ENCODE measurements at regions not wholly inside any gene's neighbourhood (a gene's known extent, or its start where the extent isn't known, plus 50 kb on each side); places are given as distances from the start of the nearest gene placed in this dataset.

- 53% methylated on average over 6 of the region's 6 CpGs for WGBS
- Histone ChIP-seq H3K4me1 (ENCODE audit: control insufficient read depth, insufficient read depth, low read length) (no peaks in the 10 kb centered on the region), H3K27me3 (ENCODE audit: control insufficient read depth, insufficient read depth) (peaks cover 2% of the 10 kb centered on the region), H3K4me3 (ENCODE audit: low read length) (no peak overlapping the region), H3K27ac (ENCODE audit: low read length) (no peak overlapping the region), H3K9me3 (ENCODE audit: control insufficient read depth, low read length) (no peaks in the 10 kb centered on the region)
- intact Hi-C loops (cut with DNase I) = no loop called here
- ATAC-seq (no peak), DNase-seq (no peak)
Measured at GRCh38 chr9:82598241-82599039, 464.5 kb downstream of the RASEF start.

- intact Hi-C loops (cut with DNase I) = no loop called here
- no peaks in the 10 kb centered on the region for H3K4me1 ChIP-seq (ENCODE audit: control insufficient read depth, insufficient read depth, low read length)
- WGBS = 63% methylated on average over 2 of the region's 2 CpGs
- ATAC-seq = no peak
- H3K9me3 ChIP-seq (ENCODE audit: control insufficient read depth, low read length) = no peaks in the 10 kb centered on the region
- no peak overlapping the region for H3K4me3 ChIP-seq (ENCODE audit: low read length)
- peaks cover 2% of the 10 kb centered on the region for H3K27me3 ChIP-seq (ENCODE audit: control insufficient read depth, insufficient read depth)
- no peak overlapping the region for H3K27ac ChIP-seq (ENCODE audit: low read length)
- no peak for DNase-seq
Measured at GRCh38 chr9:82599336-82599949, 463.5 kb downstream of the RASEF start.

GRCh38 chr9:82600536-82601292, 462.2 kb downstream of the RASEF start:
- WGBS = 55% methylated on average over 10 of the region's 10 CpGs
- ATAC-seq (no peak), DNase-seq (no peak)
- Histone ChIP-seq H3K27me3 (ENCODE audit: control insufficient read depth, insufficient read depth) (peaks cover 2% of the 10 kb centered on the region), H3K27ac (ENCODE audit: low read length) (no peak overlapping the region), H3K4me1 (ENCODE audit: control insufficient read depth, insufficient read depth, low read length) (no peaks in the 10 kb centered on the region), H3K4me3 (ENCODE audit: low read length) (no peak overlapping the region), H3K9me3 (ENCODE audit: control insufficient read depth, low read length) (no peaks in the 10 kb centered on the region)
- intact Hi-C loops (cut with DNase I) = loop anchor here in 3 of 4 donors (5.0 to 10.0 kb wide), 2 partner anchors 63 to 66 kb away; no protein-coding TSS in a partner anchor

- 35% methylated on average over 2 of the region's 2 CpGs for WGBS
- Histone ChIP-seq H3K27me3 (ENCODE audit: control insufficient read depth, insufficient read depth) (peaks cover 2% of the 10 kb centered on the region), H3K4me3 (ENCODE audit: low read length) (no peak overlapping the region), H3K4me1 (ENCODE audit: control insufficient read depth, insufficient read depth, low read length) (no peaks in the 10 kb centered on the region), H3K27ac (ENCODE audit: low read length) (no peak overlapping the region), H3K9me3 (ENCODE audit: control insufficient read depth, low read length) (no peaks in the 10 kb centered on the region)
- DNase-seq (no peak), ATAC-seq (no peak)
- intact Hi-C loops (cut with DNase I) = loop anchor here in 3 of 4 donors (5.0 to 10.0 kb wide), 2 partner anchors 64 to 67 kb away; no protein-coding TSS in a partner anchor
Measured at GRCh38 chr9:82601293-82601771, 461.6 kb downstream of the RASEF start.

- Histone ChIP-seq H3K4me3 (ENCODE audit: low read length) (no peak overlapping the region), H3K9me3 (ENCODE audit: control insufficient read depth, low read length) (no peaks in the 10 kb centered on the region), H3K4me1 (ENCODE audit: control insufficient read depth, insufficient read depth, low read length) (no peaks in the 10 kb centered on the region), H3K27ac (ENCODE audit: low read length) (no peak overlapping the region), H3K27me3 (ENCODE audit: control insufficient read depth, insufficient read depth) (peaks cover 2% of the 10 kb centered on the region)
- WGBS = 50% methylated on average over 3 of the region's 3 CpGs
- ATAC-seq = peak; percentile 84 to 88
- intact Hi-C loops (cut with DNase I) = loop anchor here (5.0 to 10.0 kb wide), 3 partner anchors 68 to 73 kb away; no protein-coding TSS in a partner anchor
- peak in 2 of 3 donors; percentile 36 to 38 for DNase-seq
Measured at GRCh38 chr9:82604947-82605656, 457.8 kb downstream of the RASEF start.

- intact Hi-C loops (cut with DNase I) = loop anchor here in 3 of 4 donors (5.0 to 10.0 kb wide), 2 partner anchors 71 to 73 kb away; no protein-coding TSS in a partner anchor
- DNase-seq = no peak
- no peak for ATAC-seq
Measured at GRCh38 chr9:82605657-82606031, 457.3 kb downstream of the RASEF start.

GRCh38 chr9:82606071-82606470, 456.9 kb downstream of the RASEF start:
- Histone ChIP-seq H3K4me3 (ENCODE audit: low read length) (no peak overlapping the region), H3K27me3 (ENCODE audit: control insufficient read depth, insufficient read depth) (peaks cover 2% of the 10 kb centered on the region), H3K27ac (ENCODE audit: low read length) (no peak overlapping the region), H3K4me1 (ENCODE audit: control insufficient read depth, insufficient read depth, low read length) (no peaks in the 10 kb centered on the region), H3K9me3 (ENCODE audit: control insufficient read depth, low read length) (no peaks in the 10 kb centered on the region)
- DNase-seq (no peak), ATAC-seq (no peak)
- WGBS = 56% methylated on average over 1 of the region's 1 CpG
- intact Hi-C loops (cut with DNase I) = loop anchor here in 3 of 4 donors (5.0 to 10.0 kb wide), 2 partner anchors 71 to 74 kb away; no protein-coding TSS in a partner anchor

More at GRCh38 chr9:82605657-82606031, 457.3 kb downstream of the RASEF start:
- H3K27ac ChIP-seq (ENCODE audit: low read length) = no peak overlapping the region
- no peaks in the 10 kb centered on the region for H3K4me1 ChIP-seq (ENCODE audit: control insufficient read depth, insufficient read depth, low read length)
- H3K27me3 ChIP-seq (ENCODE audit: control insufficient read depth, insufficient read depth) = peaks cover 2% of the 10 kb centered on the region
- no peak overlapping the region for H3K4me3 ChIP-seq (ENCODE audit: low read length)
- H3K9me3 ChIP-seq (ENCODE audit: control insufficient read depth, low read length) = no peaks in the 10 kb centered on the region

GRCh38 chr9:82606492-82607382, 456.2 kb downstream of the RASEF start:
- no peak overlapping the region for H3K27ac ChIP-seq (ENCODE audit: low read length)
- no peak overlapping the region for H3K4me3 ChIP-seq (ENCODE audit: low read length)
- ATAC-seq (peak; percentile 86), DNase-seq (no peak)
- H3K27me3 ChIP-seq (ENCODE audit: control insufficient read depth, insufficient read depth) = peaks cover 2% of the 10 kb centered on the region
- H3K4me1 ChIP-seq (ENCODE audit: control insufficient read depth, insufficient read depth, low read length) = no peaks in the 10 kb centered on the region
- intact Hi-C loops (cut with DNase I) = loop anchor here in 3 of 4 donors (5.0 to 10.0 kb wide), 2 partner anchors 72 to 74 kb away; no protein-coding TSS in a partner anchor
- WGBS = 50% methylated on average over 7 of the region's 7 CpGs
- no peaks in the 10 kb centered on the region for H3K9me3 ChIP-seq (ENCODE audit: control insufficient read depth, low read length)

- ATAC-seq (no peak), DNase-seq (no peak)
- WGBS = 76% methylated on average over 4 of the region's 4 CpGs
- Histone ChIP-seq H3K9me3 (ENCODE audit: control insufficient read depth, low read length) (no peaks in the 10 kb centered on the region), H3K4me1 (ENCODE audit: control insufficient read depth, insufficient read depth, low read length) (no peaks in the 10 kb centered on the region), H3K4me3 (ENCODE audit: low read length) (no peak overlapping the region), H3K27me3 (ENCODE audit: control insufficient read depth, insufficient read depth) (peaks cover 2% of the 10 kb centered on the region), H3K27ac (ENCODE audit: low read length) (no peak overlapping the region)
- intact Hi-C loops (cut with DNase I) = loop anchor here in 3 of 4 donors (5.0 to 10.0 kb wide), 2 partner anchors 74 to 76 kb away; no protein-coding TSS in a partner anchor
Measured at GRCh38 chr9:82608487-82608886, 454.5 kb downstream of the RASEF start.

Measured in right cardiac atrium (tissue), 5 donors.